KMS-11 (cell line): ENCODE measurements at regions not wholly inside any gene's neighbourhood (a gene's known extent, or its start where the extent isn't known, plus 50 kb on each side); places are given as distances from the start of the nearest gene placed in this dataset.
"Not testable (repeated sequence)": the region's sequence is repeated elsewhere in the genome, so short reads cannot be mapped to it uniquely, and the experiment has no call there.

Experiments used
- H2AFZ ChIP-seq: fragments of 200-600 bp; sonication (generic); 2 replicates; pipeline ENCODE4 v1.6.1; 2016; ENCODE audit warnings: antibody characterized with exemption, mixed run types, low read depth
- H3K27ac ChIP-seq: fragments of 200-600 bp; sonication (generic); 2 replicates; pipeline ENCODE4 v1.6.1; 2016; ENCODE audit warnings: mild to moderate bottlenecking, mixed run types
- H3K27me3 ChIP-seq: fragments of 200-600 bp; sonication (generic); 2 replicates; pipeline ENCODE4 v1.6.1; 2017; ENCODE audit warnings: mild to moderate bottlenecking, low read depth, mixed run types, moderate library complexity; ENCODE audit not compliant: insufficient read depth
- H3K36me3 ChIP-seq: fragments of 200-600 bp; sonication (generic); 2 replicates; pipeline ENCODE4 v1.6.1; 2017; ENCODE audit warnings: mild to moderate bottlenecking, mixed run types; ENCODE audit not compliant: insufficient read depth
- H3K4me1 ChIP-seq: fragments of 200-600 bp; sonication (generic); 2 replicates; pipeline ENCODE4 v1.6.1; 2016; ENCODE audit warnings: mild to moderate bottlenecking, low read depth, mixed run types; ENCODE audit not compliant: poor library complexity, severe bottlenecking
- H3K4me2 ChIP-seq: fragments of 200-600 bp; sonication (generic); 2 replicates; pipeline ENCODE4 v1.7.0; 2016; ENCODE audit warnings: mild to moderate bottlenecking, mixed run types
- H3K4me3 ChIP-seq: fragments of 200-600 bp; sonication (generic); IDR thresholded peaks from 2 replicates; pipeline ENCODE4 v1.6.1; 2017; ENCODE audit warnings: low read depth, low read length, mixed read lengths; ENCODE audit not compliant: insufficient read depth
- H3K79me2 ChIP-seq: fragments of 200-600 bp; sonication (generic); 2 replicates; pipeline ENCODE4 v1.6.1; 2016; ENCODE audit warnings: low read depth, mixed run types; ENCODE audit not compliant: insufficient read depth
- H3K9ac ChIP-seq: fragments of 200-600 bp; sonication (generic); 2 replicates; pipeline ENCODE4 v1.6.1; 2016; ENCODE audit warnings: mild to moderate bottlenecking, mixed run types
- H4K20me1 ChIP-seq: fragments of 200-600 bp; sonication (generic); 2 replicates; pipeline ENCODE4 v1.6.1; 2016; ENCODE audit warnings: mild to moderate bottlenecking, mixed run types; ENCODE audit not compliant: insufficient read depth
- TF ChIP-seq, protein P1 (sequence below): fragments of 200-600 bp; sonication (generic); conservative IDR thresholded peaks from 2 replicates; pipeline ENCODE4 v1.6.1; 2017; ENCODE audit warnings: low read depth, mild to moderate bottlenecking, antibody characterized with exemption, low read length, moderate library complexity, mixed read lengths

DNA sequence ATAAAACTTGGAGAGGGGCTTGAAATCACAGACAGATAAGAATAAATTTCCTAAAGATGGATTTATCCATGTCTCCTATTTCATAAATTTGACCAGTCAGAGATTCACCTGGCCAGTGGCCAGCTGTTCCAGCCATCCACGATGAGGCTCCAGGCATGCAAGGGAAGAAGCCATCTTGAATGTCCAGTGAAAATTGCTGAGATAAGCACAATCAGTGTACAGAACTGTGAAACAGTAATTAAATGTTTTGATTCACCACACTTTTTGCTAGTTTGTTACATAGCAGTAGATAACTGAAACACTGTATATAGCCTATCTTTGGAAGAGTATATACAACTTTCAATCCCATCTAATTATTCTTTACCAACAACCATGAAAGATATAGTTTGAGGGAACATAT lies 163.5 kb downstream of the HINT1 start:
- Histone ChIP-seq H4K20me1 (no peaks in the 10 kb centered on the region), H3K9ac (no peak overlapping the region), H3K4me1 (no peaks in the 10 kb centered on the region), H2AFZ (no peak overlapping the region), H3K4me2 (no peak overlapping the region), H3K36me3 (no peaks in the 10 kb centered on the region), H3K27ac (no peak overlapping the region), H3K79me2 (no peaks in the 10 kb centered on the region), H3K4me3 (no peak overlapping the region), H3K27me3 (no peaks in the 10 kb centered on the region)
- TF ChIP-seq, protein P1, sequence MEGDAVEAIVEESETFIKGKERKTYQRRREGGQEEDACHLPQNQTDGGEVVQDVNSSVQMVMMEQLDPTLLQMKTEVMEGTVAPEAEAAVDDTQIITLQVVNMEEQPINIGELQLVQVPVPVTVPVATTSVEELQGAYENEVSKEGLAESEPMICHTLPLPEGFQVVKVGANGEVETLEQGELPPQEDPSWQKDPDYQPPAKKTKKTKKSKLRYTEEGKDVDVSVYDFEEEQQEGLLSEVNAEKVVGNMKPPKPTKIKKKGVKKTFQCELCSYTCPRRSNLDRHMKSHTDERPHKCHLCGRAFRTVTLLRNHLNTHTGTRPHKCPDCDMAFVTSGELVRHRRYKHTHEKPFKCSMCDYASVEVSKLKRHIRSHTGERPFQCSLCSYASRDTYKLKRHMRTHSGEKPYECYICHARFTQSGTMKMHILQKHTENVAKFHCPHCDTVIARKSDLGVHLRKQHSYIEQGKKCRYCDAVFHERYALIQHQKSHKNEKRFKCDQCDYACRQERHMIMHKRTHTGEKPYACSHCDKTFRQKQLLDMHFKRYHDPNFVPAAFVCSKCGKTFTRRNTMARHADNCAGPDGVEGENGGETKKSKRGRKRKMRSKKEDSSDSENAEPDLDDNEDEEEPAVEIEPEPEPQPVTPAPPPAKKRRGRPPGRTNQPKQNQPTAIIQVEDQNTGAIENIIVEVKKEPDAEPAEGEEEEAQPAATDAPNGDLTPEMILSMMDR = no peak

- no peak overlapping the region for H3K9ac ChIP-seq
Measured at GRCh38 chr5:131000289-131000688, 164.8 kb downstream of the HINT1 start.

GRCh38 chr5:130996720-130997119 lies 168.3 kb downstream of the HINT1 start:
- H3K27ac ChIP-seq, H3K9ac ChIP-seq, H4K20me1 ChIP-seq, H3K36me3 ChIP-seq, H3K79me2 ChIP-seq, H3K4me2 ChIP-seq, H2AFZ ChIP-seq, H3K4me3 ChIP-seq, H3K4me1 ChIP-seq, H3K27me3 ChIP-seq: not testable (repeated sequence)

More at GRCh38 chr5:131000289-131000688, 164.8 kb downstream of the HINT1 start:
- H2AFZ ChIP-seq = no peak overlapping the region
- H3K4me1 ChIP-seq = no peaks in the 10 kb centered on the region
- TF ChIP-seq, protein P1 = no peak
- H3K36me3 ChIP-seq = no peaks in the 10 kb centered on the region
- no peaks in the 10 kb centered on the region for H4K20me1 ChIP-seq
- no peaks in the 10 kb centered on the region for H3K27me3 ChIP-seq
- no peak overlapping the region for H3K27ac ChIP-seq
- no peak overlapping the region for H3K4me2 ChIP-seq
- no peaks in the 10 kb centered on the region for H3K79me2 ChIP-seq
- H3K4me3 ChIP-seq = no peak overlapping the region

DNA sequence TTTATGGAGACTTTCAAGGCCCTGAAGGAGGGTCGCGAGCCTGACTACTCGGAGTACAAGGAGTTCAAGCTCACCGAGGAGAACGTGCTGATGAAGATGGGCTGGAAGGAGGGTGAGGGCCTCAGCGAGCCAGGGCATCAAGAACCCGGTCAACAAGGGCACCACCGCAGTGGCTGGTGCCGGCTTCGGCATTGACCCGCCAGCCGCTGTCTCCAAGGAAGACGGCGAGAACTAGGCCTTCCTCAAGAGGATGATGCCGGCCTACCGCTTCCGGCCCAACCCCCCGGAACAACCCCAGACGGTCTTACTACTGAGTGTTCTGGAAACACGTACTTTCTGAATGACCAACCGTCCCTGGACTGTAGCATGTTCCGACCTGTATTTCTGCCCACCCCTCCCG lies 169.2 kb downstream of the HINT1 start:
- Histone ChIP-seq H3K4me2 (no peak overlapping the region), H3K36me3 (no peaks in the 10 kb centered on the region), H3K27ac (no peak overlapping the region), H3K4me3 (no peak overlapping the region), H2AFZ (no peak overlapping the region), H3K4me1 (no peaks in the 10 kb centered on the region), H4K20me1 (no peaks in the 10 kb centered on the region), H3K9ac (no peak overlapping the region), H3K79me2 (no peaks in the 10 kb centered on the region), H3K27me3 (no peaks in the 10 kb centered on the region)
- TF ChIP-seq, protein P1 = no peak

DNA sequence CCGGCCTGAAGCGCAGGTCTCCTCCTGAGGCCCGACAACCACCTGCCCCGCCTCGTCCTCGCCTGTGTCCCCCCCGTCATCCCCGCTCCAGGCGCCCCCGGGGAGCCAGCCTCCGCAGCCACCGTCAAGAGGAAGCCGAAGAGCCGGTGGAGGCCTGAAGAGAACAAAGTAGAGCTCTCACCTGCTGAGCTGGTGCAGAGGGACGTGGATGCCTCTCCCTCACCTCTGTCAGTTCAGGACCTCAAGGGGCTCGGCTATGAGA lies 169.9 kb downstream of the HINT1 start:
- H3K9ac ChIP-seq = no peak overlapping the region
- no peaks in the 10 kb centered on the region for H3K79me2 ChIP-seq
- no peak overlapping the region for H3K27ac ChIP-seq
- no peaks in the 10 kb centered on the region for H3K27me3 ChIP-seq
- H3K36me3 ChIP-seq = no peaks in the 10 kb centered on the region
- H2AFZ ChIP-seq = no peak overlapping the region
- H3K4me1 ChIP-seq = no peaks in the 10 kb centered on the region
- no peak overlapping the region for H3K4me2 ChIP-seq
- H4K20me1 ChIP-seq = no peaks in the 10 kb centered on the region
- TF ChIP-seq, protein P1 = no peak
- H3K4me3 ChIP-seq = no peak overlapping the region
